ENCODE measurements at regions not wholly inside any gene's neighbourhood (a gene's known extent, or its start where the extent isn't known, plus 50 kb on each side); places are given as distances from the start of the nearest gene placed in this dataset.

DNA sequence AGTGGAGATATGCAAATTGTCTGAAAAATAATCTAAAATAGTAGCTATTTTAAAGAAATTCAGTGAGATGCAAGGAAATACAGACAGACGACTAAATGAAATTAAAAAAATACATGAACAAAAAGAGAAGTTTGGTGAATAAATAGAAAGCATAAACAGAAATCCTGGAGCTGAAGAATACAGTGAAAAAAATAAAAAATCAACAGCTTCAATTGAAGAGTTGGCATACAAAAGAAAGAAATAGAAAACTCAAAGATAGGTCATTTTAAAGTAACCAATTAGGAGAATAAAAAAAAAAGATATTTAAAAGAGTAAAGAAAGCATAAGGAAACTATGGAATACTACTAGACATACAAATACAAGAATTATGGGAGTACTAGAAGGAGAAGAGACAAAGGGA, 2191.5 kb upstream of the PCDH20 start:
- TF ChIP-seq POLR2AphosphoS5 (IDR thresholded peaks at IDR 0.05; ENCODE audit: low read depth, low read length) (no peak), TCF7L2 (IDR thresholded peaks at IDR 0.05; ENCODE audit: borderline replicate concordance, extremely low read depth, insufficient read depth, insufficient read length) (no peak)
- TF ChIP-seq, protein P1, sequence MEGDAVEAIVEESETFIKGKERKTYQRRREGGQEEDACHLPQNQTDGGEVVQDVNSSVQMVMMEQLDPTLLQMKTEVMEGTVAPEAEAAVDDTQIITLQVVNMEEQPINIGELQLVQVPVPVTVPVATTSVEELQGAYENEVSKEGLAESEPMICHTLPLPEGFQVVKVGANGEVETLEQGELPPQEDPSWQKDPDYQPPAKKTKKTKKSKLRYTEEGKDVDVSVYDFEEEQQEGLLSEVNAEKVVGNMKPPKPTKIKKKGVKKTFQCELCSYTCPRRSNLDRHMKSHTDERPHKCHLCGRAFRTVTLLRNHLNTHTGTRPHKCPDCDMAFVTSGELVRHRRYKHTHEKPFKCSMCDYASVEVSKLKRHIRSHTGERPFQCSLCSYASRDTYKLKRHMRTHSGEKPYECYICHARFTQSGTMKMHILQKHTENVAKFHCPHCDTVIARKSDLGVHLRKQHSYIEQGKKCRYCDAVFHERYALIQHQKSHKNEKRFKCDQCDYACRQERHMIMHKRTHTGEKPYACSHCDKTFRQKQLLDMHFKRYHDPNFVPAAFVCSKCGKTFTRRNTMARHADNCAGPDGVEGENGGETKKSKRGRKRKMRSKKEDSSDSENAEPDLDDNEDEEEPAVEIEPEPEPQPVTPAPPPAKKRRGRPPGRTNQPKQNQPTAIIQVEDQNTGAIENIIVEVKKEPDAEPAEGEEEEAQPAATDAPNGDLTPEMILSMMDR (IDR thresholded peaks at IDR 0.05 in 2 of 3, conservative IDR thresholded peaks at IDR 0.05 in 1 of 3; ENCODE audit: borderline replicate concordance in 1 of 3, insufficient read depth in 1 of 3, low read depth in 2 of 3, low read length in 2 of 3) = no peak

All from HCT116 (cell line).